CD4-positive, alpha-beta T cell treated with Interleukin-1 beta for 1 hour (primary cell): ENCODE measurements at regions not wholly inside any gene's neighbourhood (a gene's known extent, or its start where the extent isn't known, plus 50 kb on each side); places are given as distances from the start of the nearest gene placed in this dataset.
A peak's percentile ranks its signal among the peaks of the same experiment; 100 is the strongest.
"Not testable (repeated sequence)": the region's sequence is repeated elsewhere in the genome, so short reads cannot be mapped to it uniquely, and the experiment has no call there.

Source experiments
- DNase-seq, 2 donors: peaks; one replicate each; pipeline ENCODE4 v3.0.0-alpha.2; 2020 to 2022

DNA sequence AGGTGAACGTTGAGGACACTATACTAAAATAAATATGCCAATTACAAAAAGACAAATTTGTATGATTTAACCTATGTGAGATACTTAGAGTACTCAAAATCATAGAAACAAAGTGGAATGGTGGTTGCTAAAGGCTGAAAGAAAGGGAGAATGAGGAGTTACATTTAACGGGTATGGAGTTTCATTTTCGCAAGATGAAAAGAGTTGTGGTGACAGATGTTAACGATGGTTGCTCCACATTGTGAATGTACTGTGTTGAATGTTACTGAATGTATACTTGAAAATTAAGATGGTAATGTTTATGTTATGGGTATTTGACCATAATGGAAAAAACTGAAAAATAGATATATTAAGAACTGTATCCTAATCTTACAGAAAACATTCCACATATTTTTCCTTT, 51.3 kb upstream of the MOCS2 start:
- DNase-seq, result no peak

DNA sequence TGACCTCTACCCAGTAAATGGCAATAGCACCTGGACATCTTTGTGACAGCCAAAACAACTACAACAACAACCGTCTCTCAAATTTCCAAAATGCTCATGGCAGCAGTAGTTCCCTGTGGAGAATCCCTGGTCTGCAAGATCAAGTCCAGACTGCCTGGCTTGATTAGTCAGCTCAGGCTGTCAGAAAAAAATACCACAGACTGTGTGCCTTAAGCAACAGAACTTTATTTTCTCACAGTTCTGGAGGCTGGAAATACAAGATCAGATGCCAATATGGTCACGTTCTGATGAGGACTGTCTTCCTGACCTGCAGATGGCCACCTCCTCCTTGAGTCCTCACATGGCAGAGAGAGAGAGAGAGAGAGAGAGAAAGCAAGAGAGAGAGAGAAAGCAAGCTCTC, 52.3 kb upstream of the MOCS2 start:
- no peak for DNase-seq

DNA sequence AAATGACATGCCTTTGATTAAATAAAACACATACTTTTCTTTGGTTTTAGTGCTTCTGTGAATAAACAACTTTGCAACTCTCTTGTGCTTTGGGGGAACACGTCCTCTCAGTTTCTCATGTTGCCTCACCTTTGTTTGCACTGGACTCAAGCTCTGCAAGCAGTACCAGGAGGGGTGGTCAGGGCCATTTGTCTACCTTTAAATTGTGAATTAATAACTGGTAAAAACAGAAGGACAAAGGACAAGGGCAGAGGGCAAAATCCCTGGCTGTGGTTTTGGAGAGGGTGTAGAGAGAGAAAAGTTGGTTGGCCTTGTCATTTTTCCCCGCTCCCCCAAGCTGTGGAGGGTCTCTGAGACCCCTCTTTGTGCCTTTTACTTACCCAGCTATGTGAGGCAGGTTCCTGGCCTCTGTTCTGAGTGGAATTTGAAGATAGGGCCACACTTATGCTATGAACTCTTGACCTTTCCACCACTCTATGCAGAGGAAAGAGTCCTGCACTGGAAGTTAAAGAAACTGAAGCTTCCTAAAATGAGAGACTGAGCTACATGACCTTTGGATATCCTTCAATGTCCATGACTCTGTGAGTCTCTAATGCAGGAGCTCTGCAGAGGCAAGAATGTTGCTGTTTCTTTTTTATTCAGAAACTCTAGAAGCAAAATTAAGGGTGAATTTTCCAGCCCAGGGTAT, 55.1 kb upstream of the MOCS2 start:
- no peak for DNase-seq

DNA sequence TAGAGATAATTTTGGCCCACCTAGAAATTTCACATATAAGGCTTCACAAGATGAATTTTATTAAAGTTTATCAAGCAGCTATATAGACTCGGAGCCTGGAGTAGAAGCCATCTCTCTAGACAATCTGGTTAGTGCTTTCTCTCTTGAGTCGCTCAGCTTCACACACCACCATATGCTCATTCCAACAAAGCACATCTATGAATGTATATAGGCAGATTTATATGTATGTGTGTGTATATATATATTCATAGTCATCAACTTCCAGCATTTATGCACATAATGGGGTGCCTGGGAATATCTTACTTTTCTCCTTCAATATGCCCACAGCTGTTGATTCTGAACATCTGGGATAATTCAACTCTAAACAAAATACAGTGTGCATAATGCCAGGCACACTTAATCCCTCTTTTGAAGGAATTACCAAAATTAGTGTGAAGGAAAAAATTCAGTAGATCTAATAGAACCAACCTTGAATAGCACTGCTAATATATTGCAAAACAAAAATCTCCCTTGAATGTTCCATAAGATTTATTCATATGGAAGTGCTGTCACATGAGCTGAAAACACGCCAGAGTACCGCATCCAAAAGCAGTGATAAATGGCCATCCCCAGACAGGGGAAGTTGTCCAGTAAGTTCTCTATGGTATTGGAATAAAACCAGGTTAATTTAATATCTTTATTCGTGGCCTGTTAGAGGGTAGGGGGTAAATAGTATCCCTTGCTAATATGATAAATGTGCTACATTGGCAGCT, 56.0 kb upstream of the MOCS2 start:
- no peak for DNase-seq

DNA sequence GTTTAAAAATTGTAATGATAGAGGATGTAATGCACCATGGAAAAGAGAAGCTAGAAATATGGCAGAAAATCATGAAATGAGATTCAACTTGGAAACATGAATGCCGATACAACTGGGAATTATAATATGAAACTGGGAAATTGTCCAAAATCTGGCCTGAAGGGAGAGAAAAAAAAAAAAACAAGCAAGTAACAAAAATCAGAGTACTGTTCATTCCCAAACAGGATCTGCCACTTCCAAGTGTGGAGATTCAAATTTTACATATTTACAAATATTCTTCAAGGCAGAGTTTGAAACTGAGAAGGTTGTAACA, 56.6 kb upstream of the MOCS2 start:
- DNase-seq, result no peak

DNA sequence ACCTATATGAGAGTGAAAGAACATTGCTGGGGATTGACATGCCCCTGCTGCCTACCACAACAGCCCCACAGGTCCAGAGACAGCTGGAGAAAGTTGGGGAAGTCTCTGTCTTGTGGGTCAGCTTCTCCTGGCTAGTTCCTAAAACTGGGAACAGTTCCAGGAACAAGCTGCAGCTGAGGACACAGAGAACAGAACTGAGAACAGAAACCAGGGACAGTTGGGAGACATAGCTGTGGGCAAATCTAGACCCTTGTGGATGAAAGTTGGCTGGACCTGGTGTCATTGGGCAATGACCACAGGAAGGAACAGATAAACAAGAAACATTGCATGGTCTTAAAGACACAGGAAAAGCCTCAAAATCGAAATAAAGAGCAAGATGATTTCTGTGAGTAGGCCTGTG, 58.3 kb upstream of the MOCS2 start:
- DNase-seq, result no peak

DNA sequence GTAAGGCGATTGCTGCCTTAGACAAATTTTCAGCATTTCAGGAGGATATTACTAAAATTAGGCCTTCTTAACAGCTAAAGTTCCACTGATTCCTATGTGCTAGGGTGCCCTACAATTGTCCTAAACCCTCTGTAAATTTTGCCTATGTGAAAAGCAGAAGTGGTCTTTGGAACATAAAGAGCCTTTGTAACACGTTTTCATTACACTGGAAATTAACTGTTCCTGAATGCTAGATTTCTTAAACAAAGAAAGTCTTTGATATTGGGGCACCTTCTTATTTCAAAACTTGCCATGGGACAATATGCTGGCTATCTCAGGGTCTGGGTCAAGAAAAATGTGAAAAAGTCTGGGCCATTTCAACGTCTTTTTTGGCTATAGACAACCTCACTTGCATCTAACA, 60.4 kb upstream of the MOCS2 start:
- no peak for DNase-seq

DNA sequence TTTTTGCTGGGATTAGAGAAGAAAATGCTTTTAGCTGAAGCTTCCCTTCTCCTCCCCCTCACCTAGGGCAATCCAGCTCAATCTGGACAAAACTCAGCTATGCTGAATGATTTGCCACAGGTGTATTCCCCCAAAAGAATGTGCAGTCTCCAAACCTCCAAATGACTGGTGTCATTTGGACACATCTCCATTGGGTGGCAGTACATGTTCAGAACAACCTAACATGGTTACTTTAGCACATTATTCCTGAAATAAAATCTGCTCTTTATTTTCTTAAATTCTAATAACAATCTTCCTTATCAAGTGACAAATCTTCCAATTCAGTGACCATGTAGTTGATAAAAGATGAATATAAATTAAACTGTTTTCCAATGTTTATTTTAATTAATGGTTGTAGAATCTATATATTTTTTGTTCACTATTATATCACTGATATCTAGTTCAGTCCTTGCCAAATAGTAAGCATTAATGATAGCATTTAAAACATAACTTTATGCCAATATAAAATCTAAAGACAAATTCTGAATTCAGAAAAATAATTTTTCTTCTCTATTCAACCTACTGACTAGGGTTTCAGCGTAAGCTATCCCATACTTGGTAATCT, 61.3 kb upstream of the MOCS2 start:
- peak in 1 of 2 donors; percentile 11 for DNase-seq

DNA sequence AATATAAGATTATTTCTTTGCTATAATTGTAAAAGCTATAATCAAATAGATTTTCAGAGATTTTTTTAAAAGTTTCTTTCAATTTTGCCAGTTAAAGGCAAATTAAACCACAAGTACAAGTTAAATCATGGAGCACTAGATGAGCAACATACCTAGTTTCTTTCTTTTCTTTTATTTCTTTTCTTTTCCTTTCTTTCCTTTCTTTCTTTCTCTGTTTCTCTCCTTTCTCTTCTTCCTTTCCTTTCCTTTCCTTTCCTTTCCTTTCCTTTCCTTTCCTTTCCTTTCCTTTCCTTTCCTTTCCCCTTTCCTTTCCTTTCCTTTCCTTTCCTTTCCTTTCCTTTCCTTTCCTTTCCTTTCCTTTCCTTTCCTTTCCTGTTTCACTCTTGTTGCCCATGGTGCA, 62.5 kb upstream of the MOCS2 start:
- not testable (repeated sequence) for DNase-seq

DNA sequence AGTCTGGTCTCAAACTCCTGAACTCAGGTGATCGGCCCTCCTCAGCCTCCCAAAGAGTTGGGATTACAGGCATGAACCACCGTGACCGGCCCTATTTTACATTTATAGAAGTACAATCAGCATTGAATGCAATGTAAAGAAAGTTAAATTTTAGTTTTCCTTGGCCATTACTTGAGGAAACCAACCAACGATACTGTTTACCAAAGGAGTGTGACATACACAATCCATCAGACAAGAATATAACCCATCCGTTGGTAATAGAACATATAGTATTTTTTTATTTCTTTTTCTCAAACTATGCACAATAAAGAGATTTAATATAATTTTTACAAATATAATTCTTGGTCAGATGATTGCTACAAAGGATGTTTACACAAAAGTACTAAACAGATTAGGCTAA, 63.1 kb upstream of the MOCS2 start:
- no peak for DNase-seq

DNA sequence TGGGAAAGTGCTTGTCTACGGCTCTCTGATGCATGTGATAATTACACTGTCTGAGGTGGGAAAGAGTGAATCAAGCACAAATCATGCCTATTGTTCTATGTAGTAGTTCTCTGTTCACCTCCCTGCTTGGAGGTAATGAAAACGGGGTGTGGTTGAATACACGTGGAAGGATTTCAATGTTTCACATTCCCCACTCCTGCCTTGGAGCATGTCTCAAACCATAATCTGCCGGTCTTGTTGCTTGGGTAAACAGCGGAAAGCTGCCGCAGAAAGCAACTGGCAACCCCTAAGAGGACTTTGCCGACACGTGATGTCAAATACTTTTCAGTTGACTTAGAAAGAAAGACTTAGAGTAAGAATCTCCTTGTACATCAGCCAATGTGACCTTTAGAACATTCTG, 63.5 kb upstream of the MOCS2 start:
- no peak for DNase-seq

DNA sequence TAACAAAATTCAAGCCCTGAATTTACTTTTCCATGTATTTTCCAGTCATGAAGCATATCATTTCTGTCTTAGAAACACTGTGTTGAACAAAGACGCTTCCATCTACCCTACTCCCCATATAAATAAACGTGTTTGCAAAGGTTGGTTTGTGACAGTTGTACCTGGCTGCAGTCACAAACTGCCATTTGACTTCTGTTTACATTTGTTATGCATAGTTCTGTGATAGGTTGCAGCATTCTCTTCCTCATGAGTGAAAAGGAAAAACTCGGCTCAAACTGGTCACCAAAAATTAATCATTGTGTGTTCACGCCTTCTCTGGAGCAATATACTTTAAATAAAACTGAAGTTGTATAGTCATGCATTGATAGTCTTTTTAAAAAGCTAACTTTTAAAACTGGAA, 69.3 kb upstream of the MOCS2 start:
- DNase-seq, result no peak

DNA sequence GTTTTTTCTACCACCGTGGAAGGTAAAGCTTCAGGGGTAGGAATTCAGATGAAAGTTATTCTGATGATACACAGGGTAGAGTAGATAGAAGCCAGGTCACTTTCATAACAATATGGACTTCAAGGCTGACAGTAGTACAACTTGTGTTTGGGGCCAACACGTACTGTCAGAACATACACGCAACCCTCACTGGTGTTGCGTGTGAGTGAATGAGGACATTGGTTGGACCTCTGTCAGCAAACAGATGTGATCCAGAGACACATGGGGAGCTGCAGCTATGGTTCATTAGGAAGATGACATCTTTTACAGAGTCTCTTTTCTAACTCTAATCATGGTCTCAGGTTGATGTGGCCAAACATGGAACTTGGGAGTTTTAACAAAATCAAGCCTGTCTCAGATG, 70.1 kb upstream of the MOCS2 start:
- no peak for DNase-seq

DNA sequence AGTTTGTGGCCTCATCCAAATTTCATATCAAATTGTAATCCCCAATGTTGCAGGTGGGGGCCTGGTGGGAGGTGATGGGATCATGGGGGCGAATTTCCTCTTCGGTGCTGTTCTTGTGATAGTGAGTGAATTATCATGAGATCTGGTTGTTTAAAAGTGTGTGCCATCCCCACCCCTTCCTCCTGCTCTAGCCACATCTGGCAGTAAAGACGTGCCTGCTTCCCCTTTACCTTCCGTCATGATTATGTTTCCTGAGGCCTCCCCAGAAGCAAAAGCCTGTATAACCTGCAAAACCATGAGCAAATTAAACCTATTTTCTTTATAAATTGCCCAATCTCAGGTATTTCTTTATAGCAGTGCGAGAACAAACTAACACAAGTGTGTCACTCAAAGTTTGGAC, 71.0 kb upstream of the MOCS2 start:
- no peak for DNase-seq

DNA sequence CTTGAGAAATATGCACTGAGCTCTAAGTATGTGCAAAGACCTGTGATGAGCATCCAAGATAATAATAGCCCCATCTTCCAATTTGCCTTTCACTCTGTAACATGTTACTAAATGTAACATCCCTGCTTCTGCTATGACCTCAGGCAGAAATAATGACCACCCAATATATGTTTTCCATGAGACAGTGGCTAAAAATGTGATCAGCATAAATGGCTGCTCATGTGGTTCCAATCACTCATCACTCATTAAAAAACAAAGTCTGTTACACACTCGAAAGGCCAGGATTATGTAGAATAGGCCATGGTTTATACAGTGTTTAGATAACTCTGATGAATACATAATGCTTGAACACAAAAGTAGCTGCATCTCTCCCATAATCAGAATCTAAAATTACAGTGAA, 71.4 kb upstream of the MOCS2 start:
- DNase-seq, result no peak

DNA sequence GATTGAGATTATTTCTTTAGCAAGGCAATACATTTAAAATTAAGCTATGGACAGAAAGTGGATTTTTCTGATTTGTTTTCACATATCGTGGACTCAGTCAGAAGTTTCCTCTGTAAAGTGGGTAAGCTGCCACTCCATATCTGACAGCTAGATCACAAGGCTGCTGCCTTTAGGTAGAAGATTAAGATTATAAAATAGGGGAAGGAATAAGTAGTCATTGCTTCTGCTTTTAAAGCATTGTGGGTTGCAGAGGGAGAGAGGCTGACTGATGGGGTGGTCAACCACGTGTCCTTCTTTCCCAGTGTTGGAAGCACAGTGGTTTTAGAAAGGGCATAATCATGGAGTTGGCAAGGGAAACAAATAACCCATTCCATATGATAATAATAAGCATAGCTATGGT, 74.3 kb upstream of the MOCS2 start:
- no peak for DNase-seq

DNA sequence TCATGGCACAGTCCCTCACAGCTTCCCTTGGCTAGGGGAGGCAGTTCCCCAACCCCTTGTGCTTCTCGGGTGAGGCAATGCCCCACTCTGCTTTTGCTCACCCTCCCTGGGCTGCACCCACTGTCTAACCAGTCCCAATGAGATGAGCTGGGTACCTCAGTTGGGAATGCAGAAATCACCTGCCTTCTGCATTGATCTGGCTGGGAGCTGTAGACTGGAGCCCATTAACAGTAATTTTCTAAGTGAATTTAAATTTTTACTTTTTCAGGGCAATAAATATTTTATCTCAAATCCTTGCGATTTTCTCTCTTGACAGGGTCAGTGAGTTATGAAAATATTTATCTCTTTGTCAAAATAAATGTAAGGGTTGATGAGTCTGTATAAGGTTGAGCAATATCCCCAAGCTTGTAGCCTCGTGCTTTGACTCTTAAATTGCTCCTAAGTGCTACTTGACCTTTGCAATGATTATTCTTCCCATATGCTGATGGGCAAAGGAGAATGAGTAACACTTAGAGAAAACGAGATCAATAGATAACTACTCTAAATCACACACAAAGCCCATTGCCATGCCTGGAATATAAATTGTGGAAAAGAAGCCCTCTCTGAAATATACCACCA, 82.1 kb upstream of the MOCS2 start:
- no peak for DNase-seq

DNA sequence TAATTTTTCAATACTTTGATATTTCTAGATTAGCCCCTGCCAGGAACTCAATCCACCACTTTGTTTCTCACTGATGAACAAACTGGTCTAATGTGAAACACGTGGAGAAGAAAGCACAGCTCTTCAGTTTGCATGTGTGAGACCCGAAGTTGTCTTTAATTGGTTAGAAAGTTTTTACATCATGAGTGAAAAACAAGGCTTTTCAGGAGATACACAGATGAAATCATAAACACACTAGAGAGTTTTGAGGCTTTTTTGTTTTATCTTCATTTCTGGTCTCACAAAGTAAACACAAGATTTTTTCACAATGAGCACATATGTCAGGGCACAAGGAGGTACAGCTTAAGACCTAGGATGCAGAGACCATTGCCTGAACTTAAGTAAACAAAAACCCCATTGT, 84.5 kb upstream of the MOCS2 start:
- no peak for DNase-seq

DNA sequence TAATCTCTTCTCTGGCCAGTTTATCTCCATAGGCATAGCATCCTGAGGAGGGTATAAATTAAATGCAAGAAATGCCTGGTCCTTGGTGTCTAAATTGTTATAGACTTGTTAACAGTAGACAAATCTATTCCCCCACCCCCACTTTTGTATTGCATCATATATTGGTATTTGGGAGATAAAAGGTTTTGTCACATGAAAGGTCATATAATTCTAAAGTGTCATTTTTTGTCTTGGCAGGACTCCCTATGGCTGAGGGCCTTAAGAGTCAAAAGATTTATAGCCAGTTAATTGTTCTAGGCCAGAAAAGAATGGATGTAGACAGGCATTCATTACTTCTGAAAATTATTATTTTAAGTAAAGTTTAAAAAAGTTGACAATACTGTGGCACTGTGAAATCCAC, 90.3 kb upstream of the MOCS2 start:
- no peak for DNase-seq

DNA sequence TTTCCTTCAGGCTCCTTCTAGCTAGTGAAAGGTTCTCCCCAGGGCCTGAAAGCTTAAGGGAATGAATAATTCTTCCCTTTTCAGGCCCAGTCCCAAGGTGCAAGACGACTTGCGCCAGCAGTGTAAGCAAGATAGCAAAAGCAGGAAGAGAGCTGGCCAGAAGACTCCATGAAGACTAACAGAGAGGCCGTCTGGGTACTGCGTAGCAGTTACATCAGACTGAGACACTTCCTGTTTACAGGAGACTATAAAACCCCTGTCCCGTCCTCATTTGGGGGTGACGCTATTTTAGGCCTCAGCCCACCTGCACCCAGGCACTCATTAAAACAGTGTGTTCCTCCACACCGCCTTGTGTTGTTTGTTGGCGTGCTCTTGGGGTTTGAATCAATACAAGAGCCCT, 90.7 kb upstream of the MOCS2 start:
- no peak for DNase-seq

DNA sequence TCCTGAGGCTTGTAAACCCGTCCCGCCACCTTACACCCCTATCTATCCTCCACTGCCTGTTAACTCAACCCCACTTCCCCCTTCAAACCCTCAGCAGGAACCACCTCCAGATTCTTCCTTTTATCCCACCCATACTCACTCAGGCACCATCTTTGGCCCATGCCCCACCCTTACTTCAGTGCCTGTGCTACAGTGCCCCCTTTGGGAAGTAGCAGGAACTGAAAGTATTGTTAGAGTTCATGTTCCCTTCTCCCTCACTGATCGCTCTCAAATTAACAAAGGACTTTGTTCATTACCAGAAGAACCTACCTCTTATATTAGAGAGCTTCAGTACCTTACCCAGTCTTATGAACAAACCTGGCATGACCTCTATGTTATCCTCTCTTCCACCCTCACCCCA, 92.2 kb upstream of the MOCS2 start:
- DNase-seq, result no peak

DNA sequence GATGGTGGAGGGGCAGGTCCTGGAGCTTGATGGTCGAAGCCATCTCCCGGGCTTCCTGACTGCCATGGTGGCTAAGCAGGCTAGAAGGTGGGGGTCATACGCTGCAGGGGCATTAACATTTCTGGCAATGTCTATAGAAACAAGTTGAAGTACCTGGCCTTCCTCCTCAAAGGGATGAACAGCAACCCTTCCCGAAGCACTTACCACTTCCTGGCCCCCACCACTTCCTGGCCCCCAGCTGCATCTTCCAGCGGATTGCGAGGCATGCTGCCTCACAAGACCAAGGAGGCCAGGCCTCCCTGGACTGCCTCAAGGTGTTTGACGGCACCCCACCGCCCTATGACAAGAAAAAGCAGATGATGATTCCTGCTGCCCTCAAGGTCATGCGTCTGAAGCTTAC, 97.0 kb upstream of the MOCS2 start:
- DNase-seq, result no peak

DNA sequence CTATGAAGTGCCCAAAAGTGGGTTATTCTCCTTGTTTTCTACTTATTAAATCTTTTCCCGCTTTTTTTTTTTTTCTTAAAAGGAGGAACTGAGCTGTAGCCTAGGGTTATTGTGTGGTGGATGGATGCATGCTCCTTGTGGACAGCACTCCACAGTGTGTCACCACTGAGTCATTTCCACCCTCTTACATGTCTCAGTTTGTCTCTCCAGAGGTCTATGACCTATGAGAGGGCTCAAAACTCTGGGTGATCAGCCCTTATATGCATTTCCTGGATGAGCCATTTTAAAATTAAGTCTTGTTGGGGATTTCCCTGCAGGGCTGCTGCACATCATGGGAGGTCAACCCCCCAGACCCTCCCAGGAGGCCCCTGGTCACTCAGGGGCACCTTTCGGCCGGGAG, 102.2 kb upstream of the MOCS2 start:
- DNase-seq, result no peak

DNA sequence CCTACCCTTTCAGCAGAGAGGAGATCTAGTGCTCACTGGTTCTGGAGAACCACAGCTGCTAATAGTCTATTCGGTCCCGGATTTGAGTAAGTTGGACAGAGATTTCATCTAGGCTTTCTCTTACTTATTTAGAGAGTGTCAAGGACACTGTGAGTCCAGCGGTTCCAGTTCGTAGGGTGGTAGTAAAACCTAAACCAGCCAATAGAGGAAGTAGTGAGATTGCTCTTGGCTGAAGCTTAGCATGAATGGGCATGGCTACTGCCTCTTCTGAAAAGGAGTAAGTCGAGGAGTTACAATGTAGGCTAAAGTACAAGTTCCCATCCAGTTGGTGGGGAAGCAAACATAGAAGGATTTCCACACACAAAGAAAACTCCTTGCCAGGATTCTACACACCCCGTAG, 109.6 kb upstream of the MOCS2 start:
- DNase-seq, result no peak
